Mononuclear cell (primary cell): ENCODE measurements at regions not wholly inside any gene's neighbourhood (a gene's known extent, or its start where the extent isn't known, plus 50 kb on each side); places are given as distances from the start of the nearest gene placed in this dataset.

ENCODE experiments used
- H3K27me3 ChIP-seq: 2 replicates; pipeline ENCODE4 v1.6.0; 2011; ENCODE audit warnings: low read length, control low read depth; ENCODE audit not compliant: insufficient read depth
- H3K4me1 ChIP-seq: 2 replicates; pipeline ENCODE4 v1.5.1; 2011; ENCODE audit warnings: mild to moderate bottlenecking, low read length, control low read depth; ENCODE audit not compliant: insufficient read depth
- H3K4me3 ChIP-seq: 2 replicates; pipeline ENCODE4 v1.5.1; 2011; ENCODE audit warnings: mild to moderate bottlenecking, low read length, moderate library complexity
- H3K9me3 ChIP-seq: 2 replicates; pipeline ENCODE4 v1.5.1; 2011; ENCODE audit warnings: low read depth, mild to moderate bottlenecking, control low read depth, low read length

- Histone ChIP-seq H3K9me3 (no peaks in the 10 kb centered on the region), H3K4me3 (no peak overlapping the region)
These were observed 424.0 kb upstream of the PDZRN3 start for GRCh38 chr3:74048699-74049098.

GRCh38 chr3:74045000-74045399 lies 420.3 kb upstream of the PDZRN3 start:
- Histone ChIP-seq H3K27me3 (no peaks in the 10 kb centered on the region), H3K9me3 (no peaks in the 10 kb centered on the region), H3K4me3 (no peak overlapping the region), H3K4me1 (no peaks in the 10 kb centered on the region)

More at GRCh38 chr3:74048699-74049098, 424.0 kb upstream of the PDZRN3 start:
- H3K4me1 ChIP-seq: no peaks in the 10 kb centered on the region
- no peaks in the 10 kb centered on the region for H3K27me3 ChIP-seq

GRCh38 chr3:74041068-74041675 lies 416.4 kb upstream of the PDZRN3 start:
- no peaks in the 10 kb centered on the region for H3K4me1 ChIP-seq
- H3K9me3 ChIP-seq: no peaks in the 10 kb centered on the region
- H3K27me3 ChIP-seq: no peaks in the 10 kb centered on the region
- no peak overlapping the region for H3K4me3 ChIP-seq

GRCh38 chr3:74039105-74039504 lies 414.4 kb upstream of the PDZRN3 start:
- no peaks in the 10 kb centered on the region for H3K9me3 ChIP-seq
- no peaks in the 10 kb centered on the region for H3K27me3 ChIP-seq

GRCh38 chr3:74036568-74036967 lies 411.8 kb upstream of the PDZRN3 start:
- H3K4me1 ChIP-seq: no peaks in the 10 kb centered on the region
- no peaks in the 10 kb centered on the region for H3K9me3 ChIP-seq
- no peak overlapping the region for H3K4me3 ChIP-seq
- no peaks in the 10 kb centered on the region for H3K27me3 ChIP-seq

More at GRCh38 chr3:74039105-74039504, 414.4 kb upstream of the PDZRN3 start:
- Histone ChIP-seq H3K4me3 (no peak overlapping the region), H3K4me1 (no peaks in the 10 kb centered on the region)

- Histone ChIP-seq H3K9me3 (no peaks in the 10 kb centered on the region), H3K27me3 (no peaks in the 10 kb centered on the region), H3K4me3 (no peak overlapping the region), H3K4me1 (no peaks in the 10 kb centered on the region)
These were observed 411.4 kb upstream of the PDZRN3 start for GRCh38 chr3:74036102-74036501.

GRCh38 chr3:74033806-74034205 lies 409.1 kb upstream of the PDZRN3 start:
- no peaks in the 10 kb centered on the region for H3K27me3 ChIP-seq
- H3K9me3 ChIP-seq: no peaks in the 10 kb centered on the region
- H3K4me3 ChIP-seq: no peak overlapping the region
- H3K4me1 ChIP-seq: no peaks in the 10 kb centered on the region

- Histone ChIP-seq H3K4me1 (no peaks in the 10 kb centered on the region), H3K27me3 (no peaks in the 10 kb centered on the region), H3K4me3 (no peak overlapping the region), H3K9me3 (no peaks in the 10 kb centered on the region)
These were observed 408.6 kb upstream of the PDZRN3 start for GRCh38 chr3:74033381-74033780.

GRCh38 chr3:74027121-74027520 lies 402.4 kb upstream of the PDZRN3 start:
- H3K4me3 ChIP-seq: no peak overlapping the region
- H3K27me3 ChIP-seq: no peaks in the 10 kb centered on the region
- H3K9me3 ChIP-seq: no peaks in the 10 kb centered on the region
- H3K4me1 ChIP-seq: no peaks in the 10 kb centered on the region

GRCh38 chr3:74023395-74023794 lies 398.7 kb upstream of the PDZRN3 start:
- H3K9me3 ChIP-seq: no peaks in the 10 kb centered on the region
- no peaks in the 10 kb centered on the region for H3K27me3 ChIP-seq
- no peak overlapping the region for H3K4me3 ChIP-seq
- H3K4me1 ChIP-seq: no peaks in the 10 kb centered on the region

GRCh38 chr3:74021449-74021848 lies 396.7 kb upstream of the PDZRN3 start:
- Histone ChIP-seq H3K9me3 (no peaks in the 10 kb centered on the region), H3K4me1 (no peaks in the 10 kb centered on the region), H3K4me3 (no peak overlapping the region), H3K27me3 (no peaks in the 10 kb centered on the region)

GRCh38 chr3:74009961-74010844 lies 385.5 kb upstream of the PDZRN3 start:
- no peaks in the 10 kb centered on the region for H3K27me3 ChIP-seq

GRCh38 chr3:74004386-74004785 lies 379.6 kb upstream of the PDZRN3 start:
- no peaks in the 10 kb centered on the region for H3K27me3 ChIP-seq

More at GRCh38 chr3:74009961-74010844, 385.5 kb upstream of the PDZRN3 start:
- H3K9me3 ChIP-seq: no peaks in the 10 kb centered on the region
- H3K4me3 ChIP-seq: no peak overlapping the region
- no peaks in the 10 kb centered on the region for H3K4me1 ChIP-seq

GRCh38 chr3:74003734-74004133 lies 379.0 kb upstream of the PDZRN3 start:
- no peaks in the 10 kb centered on the region for H3K9me3 ChIP-seq
- no peaks in the 10 kb centered on the region for H3K27me3 ChIP-seq
- no peaks in the 10 kb centered on the region for H3K4me1 ChIP-seq
- H3K4me3 ChIP-seq: no peak overlapping the region

More at GRCh38 chr3:74004386-74004785, 379.6 kb upstream of the PDZRN3 start:
- Histone ChIP-seq H3K9me3 (no peaks in the 10 kb centered on the region), H3K4me3 (no peak overlapping the region), H3K4me1 (no peaks in the 10 kb centered on the region)

GRCh38 chr3:74001436-74001835 lies 376.7 kb upstream of the PDZRN3 start:
- H3K9me3 ChIP-seq: no peaks in the 10 kb centered on the region
- no peak overlapping the region for H3K4me3 ChIP-seq
- no peaks in the 10 kb centered on the region for H3K4me1 ChIP-seq
- H3K27me3 ChIP-seq: no peaks in the 10 kb centered on the region
